ENCODE measurements at regions not wholly inside any gene's neighbourhood (a gene's known extent, or its start where the extent isn't known, plus 50 kb on each side); places are given as distances from the start of the nearest gene placed in this dataset.

- Histone ChIP-seq H2BK20ac (ENCODE audit: low read depth, low read length, poor library complexity, severe bottlenecking) (no peak overlapping the region), H2BK5ac (ENCODE audit: insufficient read length, low read length) (no peak overlapping the region), H3K27me3 (ENCODE audit: insufficient read depth, low read length) (no peaks in the 10 kb centered on the region), H4K8ac (replicated peaks; ENCODE audit: insufficient read length, low read depth, low read length) (no peak overlapping the region), H3K27ac (ENCODE audit: insufficient read length, low read depth, low read length) (no peak overlapping the region), H3K18ac (ENCODE audit: insufficient read length, low read depth, low read length) (no peak overlapping the region), H3K4ac (ENCODE audit: low read depth, low read length) (no peak overlapping the region), H3K56ac (ENCODE audit: insufficient read length, low read depth, low read length) (no peak overlapping the region), H3K14ac (ENCODE audit: insufficient read depth, low read length) (no peak overlapping the region), H3K9ac (ENCODE audit: extremely low read depth, insufficient read length, low read length) (no peak overlapping the region), H4K20me1 (ENCODE audit: control insufficient read depth, insufficient read depth, insufficient read length) (no peaks in the 10 kb centered on the region), H2BK15ac (ENCODE audit: low read depth, low read length) (no peak overlapping the region), H2AK5ac (ENCODE audit: insufficient read length, low read length) (no peak overlapping the region), H4K91ac (ENCODE audit: insufficient read length, low read depth, low read length) (no peak overlapping the region), H2BK12ac (ENCODE audit: insufficient read length, low read depth, low read length) (no peak overlapping the region), H2BK120ac (ENCODE audit: low read depth, low read length, poor library complexity, severe bottlenecking) (no peak overlapping the region), H3K23ac (ENCODE audit: insufficient read length, low read depth, low read length) (no peak overlapping the region), H3K79me2 (ENCODE audit: insufficient read depth, low read length) (no peaks in the 10 kb centered on the region), H3K23me2 (ENCODE audit: insufficient read length, low read depth, low read length, poor library complexity, severe bottlenecking) (no peaks in the 10 kb centered on the region), H4K5ac (ENCODE audit: insufficient read length, low read depth, low read length) (no peak overlapping the region), H3T11ph (ENCODE audit: low read length) (no peak overlapping the region), H3K4me1 (ENCODE audit: insufficient read depth, low read length) (no peaks in the 10 kb centered on the region), H2AFZ (ENCODE audit: low read length) (no peak overlapping the region), H3K79me1 (ENCODE audit: insufficient read depth, low read depth, low read length, poor library complexity, severe bottlenecking) (no peaks in the 10 kb centered on the region), H3K4me2 (ENCODE audit: insufficient read depth, insufficient read length, low read length) (no peak overlapping the region), H3K9me3 (ENCODE audit: control insufficient read depth, low read depth, low read length) (no peaks in the 10 kb centered on the region)
- no peak for DNase-seq
- Mint-ChIP-seq H3K27ac (no peak overlapping the region), H3K36me3 (ENCODE audit: insufficient read depth in 1 of 3, low read depth in 3 of 3) (peaks cover under 1 to 2% (median 2%) of the 10 kb centered on the region in 3 experiments; a peak in 2 of 7 replicates), H3K27me3 (ENCODE audit: low read depth) (no peaks in the 10 kb centered on the region), H3K9me3 (no peaks in the 10 kb centered on the region), H3K4me1 (peaks cover under 1 to 5% of the 10 kb centered on the region in 2 experiments; a peak in 3 of 4 replicates), H3K4me3 (no peak overlapping the region)
- WGBS (ENCODE audit: extremely low coverage, insufficient read length, low lambda C conversion rate), result no CpG with 5 or more reads among the region's 2 CpGs
- no peak for TF ChIP-seq CTCF (conservative IDR thresholded peaks at IDR 0.05)
Measured at GRCh38 chr16:27687605-27688004, 137.7 kb downstream of the KATNIP start.
